GM19324 (cell line): ENCODE measurements at regions not wholly inside any gene's neighbourhood (a gene's known extent, or its start where the extent isn't known, plus 50 kb on each side); places are given as distances from the start of the nearest gene placed in this dataset.
A peak's percentile ranks its signal among the peaks of the same experiment; 100 is the strongest.
"Not testable (repeated sequence)": the region's sequence is repeated elsewhere in the genome, so short reads cannot be mapped to it uniquely, and the experiment has no call there.

Experiments used
- ATAC-seq: cut with Tn5 transposase; IDR thresholded peaks from one replicate; pipeline ENCODE4 v1.9.1; 2021; ENCODE audit warnings: mild to moderate bottlenecking, moderate library complexity; ENCODE audit not compliant: unreplicated experiment, low FRiP score

DNA sequence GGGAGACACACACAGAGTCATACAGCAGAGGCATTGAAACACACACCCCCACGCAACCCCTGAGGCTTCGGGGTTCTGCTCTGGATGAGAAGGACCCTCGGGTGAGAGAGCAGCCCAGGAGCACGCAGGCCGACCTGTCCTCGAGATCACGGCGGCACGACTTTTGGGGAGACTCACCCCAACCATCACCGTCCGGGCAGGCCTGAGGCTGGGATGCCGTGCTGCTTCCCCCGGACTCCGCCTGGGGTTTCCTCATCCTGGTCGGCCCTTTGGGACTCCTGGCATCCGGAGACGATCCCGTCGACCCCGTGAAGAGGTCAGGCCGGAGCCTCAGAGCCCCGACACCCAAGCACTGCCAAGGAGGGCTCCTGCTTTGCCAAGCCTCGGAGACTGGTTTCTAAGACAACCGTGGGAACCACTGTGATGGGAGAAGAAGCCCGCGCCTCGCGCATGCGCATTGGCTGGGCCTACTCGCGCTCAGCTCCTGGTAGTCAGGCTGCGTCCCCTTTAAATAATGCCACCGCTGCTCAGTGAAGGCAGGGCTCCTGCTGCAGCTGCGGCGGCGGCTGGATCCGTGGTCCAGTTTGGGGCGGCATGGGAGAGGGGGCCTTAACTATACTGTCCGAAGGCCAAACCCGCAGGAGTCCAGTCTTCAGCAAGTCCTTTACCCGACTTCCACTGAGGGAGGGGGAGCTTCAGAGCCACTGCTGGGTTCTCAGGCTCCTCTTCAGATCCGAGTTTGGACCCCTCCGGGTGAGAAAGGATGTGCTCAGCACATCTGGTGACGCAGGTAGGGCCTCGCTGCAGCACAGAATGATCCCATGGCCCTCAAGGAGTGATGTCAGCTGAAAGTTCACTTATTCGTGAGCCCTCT is 171.4 kb upstream of the ZNF337 start:
- no peak for ATAC-seq

DNA sequence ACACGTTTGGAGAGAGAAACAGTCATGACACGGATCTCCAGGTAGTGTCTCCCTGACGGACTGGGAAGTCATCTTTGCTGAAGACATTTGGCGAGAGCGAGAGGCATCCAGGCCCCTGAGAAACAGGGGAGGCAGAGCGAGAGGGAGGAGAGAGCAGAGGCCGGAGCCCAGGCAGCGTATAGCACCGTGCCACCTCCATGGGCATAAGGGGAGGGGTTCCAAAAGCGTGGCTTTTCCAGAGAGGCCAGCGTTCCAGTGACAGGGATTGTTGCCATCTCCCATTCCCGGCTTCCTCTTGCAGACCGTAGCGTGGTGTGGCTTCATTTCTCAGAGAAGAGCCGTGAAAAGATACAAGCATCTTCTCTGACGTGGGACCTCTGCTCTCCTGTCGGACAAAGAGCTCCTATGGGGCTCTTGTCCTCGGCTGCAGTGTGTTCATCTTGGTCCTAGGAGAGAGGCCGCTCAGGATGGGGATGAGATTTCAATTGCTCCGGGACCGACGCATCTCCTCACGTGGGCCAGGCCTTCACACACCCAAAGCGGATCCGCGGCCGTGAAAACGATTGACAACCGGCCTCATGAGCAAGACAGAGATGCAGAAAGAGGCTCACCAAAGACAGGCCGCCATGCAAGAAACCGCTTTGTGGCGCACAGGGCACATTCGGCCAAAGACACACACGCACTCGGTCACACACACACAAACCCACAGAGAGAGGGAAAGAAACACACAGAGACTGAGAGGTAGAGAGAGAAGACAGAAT is 170.5 kb upstream of the ZNF337 start:
- ATAC-seq: not testable (repeated sequence)

DNA sequence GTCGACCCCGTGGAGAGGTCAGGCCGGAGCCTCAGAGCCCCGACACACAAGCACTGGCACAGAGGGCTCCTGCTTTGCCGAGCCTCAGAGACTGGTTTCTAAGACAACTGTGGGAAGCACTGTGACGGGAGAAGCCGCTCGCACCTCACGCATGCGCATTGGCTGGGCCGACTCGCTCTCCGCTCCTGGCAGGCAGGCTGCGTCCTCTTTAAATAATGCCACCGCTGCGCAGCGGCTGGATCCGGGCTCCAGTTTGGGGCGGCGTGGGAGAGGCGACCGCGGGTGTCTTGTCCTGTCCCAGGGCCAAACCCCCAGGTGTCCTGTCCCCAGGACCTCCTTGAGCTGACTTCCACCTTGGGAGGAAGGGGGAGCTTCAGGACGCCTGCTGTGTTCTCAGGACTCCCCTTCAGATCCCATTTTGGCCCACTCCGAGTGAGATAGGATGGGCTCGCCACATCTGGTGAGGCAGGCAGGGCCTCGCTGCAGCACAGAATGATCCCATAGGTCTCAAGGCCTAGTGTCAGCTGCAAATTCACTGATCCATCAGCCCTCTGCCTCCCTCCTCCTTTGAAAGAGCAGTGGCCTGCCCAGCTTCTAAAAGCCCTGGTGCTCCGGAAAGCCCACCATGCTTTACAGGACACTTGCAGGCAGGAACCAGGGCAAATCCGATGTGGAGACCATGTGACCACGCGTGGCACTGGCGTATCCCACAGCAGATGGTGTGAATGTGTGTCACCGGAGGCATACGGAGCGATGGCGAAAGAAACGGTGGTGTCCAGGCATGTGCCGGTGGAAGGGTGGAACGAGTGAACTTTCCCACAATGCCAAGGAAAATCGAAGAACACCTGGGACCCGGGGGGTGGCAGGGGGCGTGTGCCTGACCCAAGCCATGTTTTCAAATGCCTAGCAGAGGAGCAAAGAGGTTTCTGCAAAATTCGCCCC is 169.3 kb upstream of the ZNF337 start:
- ATAC-seq: no peak

DNA sequence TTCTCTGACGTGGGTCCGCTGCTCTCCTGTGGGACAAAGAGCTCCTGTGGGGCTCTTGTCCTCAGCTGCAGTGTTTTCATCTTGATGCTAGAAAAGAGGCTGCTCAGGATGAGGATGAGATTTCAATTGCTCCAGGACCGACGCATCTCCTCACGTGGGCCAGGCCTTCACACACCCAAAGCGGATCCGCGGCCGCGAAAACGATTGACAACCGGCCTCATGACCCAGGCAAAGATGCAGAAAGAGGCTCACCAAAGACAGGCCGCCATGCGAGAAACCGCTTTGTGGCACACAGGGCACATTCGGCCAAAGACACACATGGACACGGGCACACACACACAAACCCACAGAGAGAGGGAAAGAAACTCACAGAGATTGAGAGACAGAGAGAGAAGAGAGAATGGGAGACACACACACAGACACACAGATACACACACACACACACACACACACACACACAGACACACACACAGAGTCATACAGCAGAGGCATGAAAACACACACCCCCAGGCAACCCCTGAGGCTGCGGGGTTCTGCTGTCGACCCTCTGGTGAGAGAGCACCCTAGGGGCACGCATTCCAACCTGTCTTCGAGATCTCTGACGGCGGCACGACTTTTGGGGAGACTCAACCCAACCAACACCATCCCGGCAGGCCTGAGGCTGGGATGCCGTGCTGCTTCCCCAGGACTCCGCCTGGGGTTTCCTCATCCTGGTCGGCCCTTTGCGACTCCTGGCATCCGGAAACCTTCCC is 168.5 kb upstream of the ZNF337 start:
- ATAC-seq: not testable (repeated sequence)

- no peak for ATAC-seq
Measured at GRCh38 chr20:25864326-25864962, 167.8 kb upstream of the ZNF337 start.

DNA sequence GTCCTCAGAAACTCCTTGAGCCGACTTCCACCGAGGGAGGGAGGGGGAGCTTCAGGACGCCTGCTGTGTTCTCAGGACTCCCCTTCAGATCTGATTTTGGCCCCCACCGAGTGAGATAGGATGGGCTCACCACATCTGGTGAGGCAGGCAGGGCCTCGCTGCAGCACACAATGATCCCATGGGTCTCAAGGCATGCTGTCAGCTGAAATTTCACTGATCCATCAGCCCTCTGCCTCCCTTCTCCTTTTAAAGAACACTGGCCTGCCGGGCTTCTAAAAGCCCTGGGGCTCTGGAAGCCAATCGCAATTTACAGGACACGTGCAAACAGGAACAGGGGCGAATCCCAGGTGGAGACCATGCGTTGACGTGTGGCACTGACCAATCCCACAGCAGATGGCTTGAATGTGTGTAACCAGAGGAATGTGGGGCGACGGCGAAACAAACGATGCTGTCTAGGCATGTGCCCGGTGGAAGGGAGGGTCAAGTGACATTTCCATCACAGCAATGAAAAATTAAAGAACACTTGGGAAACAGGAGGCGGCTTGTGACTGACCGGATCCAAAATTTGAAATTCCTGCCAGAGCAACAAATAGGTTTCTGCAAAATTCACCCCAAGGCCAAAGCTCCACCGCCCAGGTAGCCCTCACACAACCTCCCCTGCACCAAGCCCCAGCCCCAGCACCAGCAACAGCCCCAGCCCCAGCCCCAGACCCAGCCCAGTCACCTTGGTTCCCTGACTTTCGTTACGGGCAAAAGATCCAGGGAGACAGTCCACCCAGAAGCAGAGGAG is 167.1 kb upstream of the ZNF337 start:
- ATAC-seq: no peak

DNA sequence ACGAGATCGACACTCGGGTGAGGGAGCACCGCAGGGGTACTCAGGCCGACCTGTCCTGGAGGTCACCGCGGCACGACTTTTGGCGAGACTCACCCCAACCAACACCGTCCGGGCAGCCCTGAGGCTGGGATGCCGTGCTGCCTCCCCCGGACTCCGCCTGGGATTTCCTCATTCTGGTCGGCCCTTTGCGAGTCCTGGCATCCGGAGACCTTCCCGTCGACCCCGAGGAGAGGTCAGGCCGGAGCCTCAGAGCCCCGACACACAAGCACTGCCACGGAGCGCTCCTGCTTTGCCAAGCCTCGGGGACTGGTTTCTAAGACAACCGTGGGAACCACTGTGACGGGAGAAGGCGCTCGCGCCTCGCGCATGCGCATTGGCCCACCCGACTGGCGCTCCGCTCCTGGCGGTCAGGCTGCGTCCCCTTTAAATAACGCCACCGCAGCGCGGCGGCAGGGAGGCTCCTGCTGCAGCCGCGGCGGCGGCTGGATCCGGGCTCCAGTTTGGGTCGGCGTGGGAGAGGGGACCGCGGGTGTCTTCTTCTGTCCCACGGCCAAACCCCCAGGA is 166.4 kb upstream of the ZNF337 start:
- peak; percentile 81 for ATAC-seq

DNA sequence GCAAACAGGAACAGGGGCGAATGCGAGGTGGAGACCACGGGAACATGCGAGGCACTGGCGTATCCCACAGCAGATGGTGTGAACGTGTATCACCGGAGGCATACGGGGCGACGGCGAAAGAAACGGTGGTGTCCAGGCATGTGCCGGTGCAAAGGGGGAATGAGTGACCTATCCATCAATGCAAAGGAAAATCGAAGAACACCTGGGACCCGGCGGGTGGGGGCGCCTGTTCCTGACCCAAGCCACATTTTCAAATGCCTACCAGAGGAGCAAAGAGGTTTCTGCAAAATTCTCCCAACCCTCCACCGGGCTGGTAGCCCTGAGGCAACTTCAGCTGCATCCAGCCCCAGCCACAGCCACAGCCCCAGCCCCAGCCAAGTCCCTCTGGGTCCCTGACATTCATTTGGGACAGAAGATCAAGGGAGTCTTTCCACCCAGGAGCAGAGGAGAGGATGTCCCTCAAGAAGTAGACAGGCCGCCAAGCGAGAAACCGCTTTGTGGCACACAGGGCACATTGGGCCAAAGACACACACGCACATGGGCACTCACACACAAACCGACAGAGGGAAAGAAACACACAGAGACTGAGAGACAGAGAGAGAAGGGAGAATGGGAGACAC is 164.0 kb upstream of the ZNF337 start:
- no peak for ATAC-seq

DNA sequence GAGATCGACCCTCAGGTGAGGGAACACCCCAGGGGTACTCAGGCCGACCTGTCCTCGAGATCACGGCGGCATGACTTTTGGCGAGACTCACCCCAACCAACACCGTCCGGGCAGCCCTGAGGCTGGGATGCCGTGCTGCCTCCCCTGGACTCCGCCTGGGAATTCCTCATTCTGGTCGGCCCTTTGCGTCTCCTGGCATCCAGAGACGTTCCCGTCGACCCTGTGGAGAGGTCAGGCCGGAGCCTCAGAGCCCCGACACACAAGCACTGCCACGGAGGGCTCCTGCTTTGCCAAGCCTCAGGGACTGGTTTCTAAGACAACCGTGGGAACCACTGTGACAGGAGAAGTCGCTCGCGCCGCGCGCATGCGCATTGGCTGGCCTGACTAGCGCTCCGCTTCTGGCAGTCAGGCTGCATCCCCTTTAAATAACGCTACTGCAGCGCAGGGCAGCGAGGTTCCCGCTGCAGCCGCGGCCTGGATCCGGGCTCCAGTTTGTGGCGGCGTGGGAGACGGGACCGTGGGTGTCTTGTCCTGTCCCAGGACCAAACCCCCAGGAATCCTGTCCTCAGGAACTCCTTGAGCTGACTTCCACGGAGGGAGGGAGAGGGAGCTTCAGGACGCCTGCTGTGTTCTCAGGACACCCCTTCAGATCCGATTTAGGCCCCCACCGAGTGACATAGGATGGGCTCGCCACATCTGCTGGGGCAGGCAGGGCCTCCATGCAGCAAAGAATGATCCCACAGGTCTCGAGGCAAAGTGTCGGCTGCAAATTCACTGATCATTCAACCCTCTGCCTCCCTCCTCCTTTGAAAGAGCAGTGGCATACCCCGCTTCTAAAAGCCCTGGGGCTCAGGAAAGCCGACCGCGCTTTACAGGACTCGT is 163.2 kb upstream of the ZNF337 start:
- ATAC-seq: no peak

GRCh38 chr20:25858495-25859425 is 162.1 kb upstream of the ZNF337 start:
- no peak for ATAC-seq

- ATAC-seq: not testable (repeated sequence)
Measured at GRCh38 chr20:25857091-25857788, 160.6 kb upstream of the ZNF337 start.

DNA sequence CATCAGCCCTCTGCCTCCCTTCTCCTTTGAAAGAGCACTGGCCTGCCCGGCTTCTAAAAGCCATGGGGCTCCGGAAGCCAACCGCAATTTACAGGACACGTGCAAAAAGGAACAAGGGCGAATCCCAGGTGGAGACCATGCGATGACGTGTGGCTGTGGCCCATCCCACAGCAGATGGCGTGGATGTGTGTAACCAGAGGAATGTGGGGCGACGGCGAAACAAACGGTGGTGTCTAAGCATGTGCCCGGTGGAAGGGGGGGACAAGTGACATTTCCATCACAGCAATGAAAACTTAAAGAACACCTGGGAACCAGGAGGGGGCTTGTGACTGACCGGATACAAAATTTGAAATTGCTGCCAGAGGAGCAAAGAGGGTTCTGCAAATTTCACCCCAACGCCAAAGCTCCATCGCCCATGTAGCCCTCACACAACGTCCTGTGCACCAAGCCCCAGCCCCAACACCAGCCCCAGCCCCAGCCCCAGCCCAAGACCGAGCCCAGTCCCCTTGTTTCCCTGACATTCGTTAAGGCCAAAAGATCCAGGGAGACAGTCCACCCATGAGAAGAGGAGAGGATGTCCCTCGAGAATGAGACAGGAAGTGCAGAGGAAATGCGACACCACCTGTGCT is 159.7 kb upstream of the ZNF337 start:
- no peak for ATAC-seq

DNA sequence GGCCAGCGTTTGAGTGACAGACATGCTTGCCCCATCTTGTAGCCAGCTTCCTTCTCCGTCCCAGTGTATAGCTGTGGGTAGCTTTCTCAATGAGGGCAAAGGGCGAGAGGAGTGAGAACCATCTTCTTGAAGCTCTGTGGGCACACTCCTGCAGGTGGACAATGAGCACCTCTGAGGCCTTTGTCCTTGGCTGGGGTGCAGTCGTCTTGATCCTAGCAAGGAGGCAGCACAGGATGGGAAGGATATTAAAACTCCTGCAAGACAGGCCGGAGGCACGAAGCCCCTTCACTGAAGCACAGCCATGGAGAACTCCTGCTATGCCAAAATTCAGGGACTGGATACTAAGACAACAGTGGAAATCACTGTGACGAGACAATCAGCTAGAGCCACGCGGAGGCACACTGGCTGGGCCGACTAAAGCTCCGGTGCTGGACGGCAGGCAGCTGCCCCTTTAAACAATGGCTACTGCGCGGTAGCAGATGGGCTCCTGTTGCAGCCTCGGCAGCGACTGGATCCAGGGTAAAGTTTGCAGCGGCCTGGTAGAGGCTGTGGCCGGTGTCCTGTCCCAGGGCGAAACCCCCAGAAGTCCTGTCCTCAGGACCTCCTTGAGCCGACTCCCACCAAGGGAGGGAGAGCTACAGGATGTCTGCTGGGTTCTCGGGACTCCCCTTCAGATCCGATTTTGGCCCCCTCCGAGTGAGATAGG is 159.0 kb upstream of the ZNF337 start:
- ATAC-seq: not testable (repeated sequence)

GRCh38 chr20:25854666-25855065 is 158.0 kb upstream of the ZNF337 start:
- not testable (repeated sequence) for ATAC-seq
